CD4-positive, alpha-beta T cell treated with Interleukin-21 for 1 hour (primary cell): ENCODE measurements at regions not wholly inside any gene's neighbourhood (a gene's known extent, or its start where the extent isn't known, plus 50 kb on each side); places are given as distances from the start of the nearest gene placed in this dataset.

Source experiments
- DNase-seq: peaks from one replicate; pipeline ENCODE4 v3.0.0-alpha.2; 2020

GRCh38 chr6:63371104-63371715 lies 51.4 kb upstream of the LGSN start:
- no peak for DNase-seq

GRCh38 chr6:63372951-63373533 lies 53.3 kb upstream of the LGSN start:
- DNase-seq, result no peak

GRCh38 chr6:63389191-63389844 lies 69.5 kb upstream of the LGSN start:
- no peak for DNase-seq

- no peak for DNase-seq
Observed at GRCh38 chr6:63391203-63391970, 71.6 kb upstream of the LGSN start.

GRCh38 chr6:63392092-63392724 lies 72.4 kb upstream of the LGSN start:
- DNase-seq, result no peak

GRCh38 chr6:63394656-63395308 lies 75.0 kb upstream of the LGSN start:
- no peak for DNase-seq

- DNase-seq, result no peak
Observed at GRCh38 chr6:63395381-63395780, 75.6 kb upstream of the LGSN start.

- no peak for DNase-seq
Observed at GRCh38 chr6:63403725-63404124, 83.9 kb upstream of the LGSN start.

GRCh38 chr6:63410435-63411426 lies 90.9 kb upstream of the LGSN start:
- no peak for DNase-seq

GRCh38 chr6:63415286-63415685 lies 95.5 kb upstream of the LGSN start:
- DNase-seq, result no peak

GRCh38 chr6:63418741-63419140 lies 99.0 kb upstream of the LGSN start:
- DNase-seq, result no peak

GRCh38 chr6:63424636-63425035 lies 104.9 kb upstream of the LGSN start:
- no peak for DNase-seq

GRCh38 chr6:63425493-63425892 lies 105.7 kb upstream of the LGSN start:
- no peak for DNase-seq

GRCh38 chr6:63426844-63427243 lies 107.1 kb upstream of the LGSN start:
- DNase-seq, result no peak

GRCh38 chr6:63427951-63428350 lies 108.2 kb upstream of the LGSN start:
- DNase-seq, result no peak

- no peak for DNase-seq
Observed at GRCh38 chr6:63430985-63431519, 111.3 kb upstream of the LGSN start.

GRCh38 chr6:63434943-63435342 lies 115.2 kb upstream of the LGSN start:
- no peak for DNase-seq

- no peak for DNase-seq
Observed at GRCh38 chr6:63436356-63436755, 116.6 kb upstream of the LGSN start.

GRCh38 chr6:63437058-63437457 lies 117.3 kb upstream of the LGSN start:
- no peak for DNase-seq

- no peak for DNase-seq
Observed at GRCh38 chr6:63440057-63440456, 120.3 kb upstream of the LGSN start.

GRCh38 chr6:63440594-63440993 lies 120.8 kb upstream of the LGSN start:
- no peak for DNase-seq
